AG10803 (cell line): ENCODE measurements at regions not wholly inside any gene's neighbourhood (a gene's known extent, or its start where the extent isn't known, plus 50 kb on each side); places are given as distances from the start of the nearest gene placed in this dataset.

Experiments used
- DNase-seq: peaks from one replicate; pipeline ENCODE4 v3.0.0; 2010; ENCODE audit warnings: low read depth
- H3K4me3 ChIP-seq: 2 replicates; pipeline ENCODE4 v1.5.1; 2011; ENCODE audit warnings: mild to moderate bottlenecking, low read length, control low read depth
- TF ChIP-seq, protein P1 (sequence below): conservative IDR thresholded peaks from 2 replicates; pipeline ENCODE4 v1.5.1; 2011; ENCODE audit warnings: mild to moderate bottlenecking, low read length, control low read depth, inconsistent platforms

DNA sequence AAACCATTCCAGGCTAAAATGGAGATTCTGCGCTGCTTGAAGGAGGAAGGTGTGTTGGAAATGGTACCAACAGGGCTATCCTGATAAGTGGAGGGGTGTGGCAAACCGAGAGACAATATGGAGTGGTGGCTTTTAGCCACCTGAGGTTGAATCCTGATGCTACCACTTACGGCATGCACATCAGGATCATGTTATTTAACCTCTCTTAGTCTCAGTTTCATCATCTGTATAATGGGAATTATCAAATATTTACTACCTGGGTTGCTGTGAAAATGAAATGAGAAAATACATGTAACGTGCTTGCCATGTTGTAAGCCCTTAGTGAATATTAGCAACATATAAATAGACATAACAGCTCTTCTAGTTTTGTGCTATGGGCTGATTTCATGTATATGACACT lies 117.1 kb downstream of the TBX19 start:
- no peak for DNase-seq
- TF ChIP-seq, protein P1, sequence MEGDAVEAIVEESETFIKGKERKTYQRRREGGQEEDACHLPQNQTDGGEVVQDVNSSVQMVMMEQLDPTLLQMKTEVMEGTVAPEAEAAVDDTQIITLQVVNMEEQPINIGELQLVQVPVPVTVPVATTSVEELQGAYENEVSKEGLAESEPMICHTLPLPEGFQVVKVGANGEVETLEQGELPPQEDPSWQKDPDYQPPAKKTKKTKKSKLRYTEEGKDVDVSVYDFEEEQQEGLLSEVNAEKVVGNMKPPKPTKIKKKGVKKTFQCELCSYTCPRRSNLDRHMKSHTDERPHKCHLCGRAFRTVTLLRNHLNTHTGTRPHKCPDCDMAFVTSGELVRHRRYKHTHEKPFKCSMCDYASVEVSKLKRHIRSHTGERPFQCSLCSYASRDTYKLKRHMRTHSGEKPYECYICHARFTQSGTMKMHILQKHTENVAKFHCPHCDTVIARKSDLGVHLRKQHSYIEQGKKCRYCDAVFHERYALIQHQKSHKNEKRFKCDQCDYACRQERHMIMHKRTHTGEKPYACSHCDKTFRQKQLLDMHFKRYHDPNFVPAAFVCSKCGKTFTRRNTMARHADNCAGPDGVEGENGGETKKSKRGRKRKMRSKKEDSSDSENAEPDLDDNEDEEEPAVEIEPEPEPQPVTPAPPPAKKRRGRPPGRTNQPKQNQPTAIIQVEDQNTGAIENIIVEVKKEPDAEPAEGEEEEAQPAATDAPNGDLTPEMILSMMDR, result no peak
- H3K4me3 ChIP-seq, result no peak overlapping the region

DNA sequence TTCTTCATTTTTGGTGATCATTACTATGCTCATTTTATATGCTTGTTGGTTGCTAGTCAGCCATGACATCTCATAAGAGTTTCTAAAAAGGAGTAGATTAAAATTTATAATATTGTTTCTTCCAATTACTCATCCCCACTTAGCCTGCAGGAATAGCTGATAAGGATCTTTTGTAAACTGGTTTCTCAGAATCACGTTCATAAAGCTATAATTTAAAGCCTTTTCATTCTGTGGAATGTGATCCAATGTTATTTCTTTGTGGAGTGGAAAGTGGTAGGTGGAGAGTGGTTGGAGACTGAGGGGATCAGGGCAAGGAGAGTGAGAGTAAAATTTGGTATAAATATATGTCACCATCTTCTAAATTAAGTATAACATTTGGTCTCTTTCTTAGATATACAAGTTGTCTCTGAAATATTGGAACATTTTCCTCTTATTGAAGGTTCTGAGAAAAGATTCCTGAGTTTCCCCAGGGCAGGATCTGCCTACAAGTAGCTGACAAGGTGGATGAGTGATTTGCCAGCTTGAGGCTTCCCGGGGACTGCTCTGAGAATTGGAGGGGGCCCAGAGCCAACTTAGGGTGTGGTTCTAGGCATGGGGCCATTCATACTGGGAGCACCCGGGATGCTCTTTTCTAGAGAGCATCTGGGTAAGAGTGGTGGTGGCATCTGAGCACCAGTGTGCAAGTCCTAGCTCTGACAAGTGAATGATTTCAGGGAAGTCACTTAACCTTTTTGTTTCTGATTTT lies 116.4 kb downstream of the TBX19 start:
- no peak overlapping the region for H3K4me3 ChIP-seq
- TF ChIP-seq, protein P1, result no peak
- DNase-seq, result no peak

DNA sequence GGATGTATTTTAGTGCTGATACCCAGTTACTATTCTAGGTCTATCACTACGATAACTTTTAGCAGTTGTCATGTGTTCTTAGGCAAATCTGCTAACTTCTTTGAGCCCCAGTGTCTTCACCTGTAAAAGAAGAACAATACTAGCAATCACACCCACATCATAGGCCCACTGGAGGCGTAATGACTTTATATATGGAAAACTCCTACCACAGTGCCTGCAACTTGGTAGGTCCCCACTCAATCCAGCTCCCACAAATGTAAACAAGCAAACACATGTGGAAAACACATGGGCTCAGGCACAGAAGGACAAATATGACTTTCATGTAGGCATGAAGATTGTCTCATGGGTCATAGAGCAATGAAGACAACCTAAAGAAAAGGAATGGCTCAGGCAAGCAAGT lies 115.8 kb downstream of the TBX19 start:
- H3K4me3 ChIP-seq, result no peak overlapping the region
- TF ChIP-seq, protein P1, result no peak
- no peak for DNase-seq

DNA sequence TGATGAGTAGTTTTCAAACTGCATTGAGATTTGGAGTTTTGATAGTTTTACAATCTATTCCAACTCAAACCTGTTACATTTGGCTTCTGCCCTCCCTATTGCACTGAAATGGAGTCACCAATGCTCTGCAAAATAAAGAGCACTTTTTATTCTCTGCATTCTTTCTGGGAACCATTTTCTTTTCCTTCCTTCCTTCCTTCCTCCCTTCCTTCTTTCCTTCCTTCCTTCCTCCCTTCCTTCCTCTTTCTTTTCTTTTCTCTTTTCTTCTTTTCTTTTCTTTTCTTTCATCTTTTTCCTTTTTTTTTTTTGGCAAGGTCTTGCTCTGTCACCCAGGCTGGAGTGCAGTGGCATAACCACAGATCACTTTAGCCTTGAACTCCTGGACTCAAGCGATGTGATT lies 114.2 kb downstream of the TBX19 start:
- no peak for DNase-seq
- H3K4me3 ChIP-seq, result no peak overlapping the region
- TF ChIP-seq, protein P1, result no peak

DNA sequence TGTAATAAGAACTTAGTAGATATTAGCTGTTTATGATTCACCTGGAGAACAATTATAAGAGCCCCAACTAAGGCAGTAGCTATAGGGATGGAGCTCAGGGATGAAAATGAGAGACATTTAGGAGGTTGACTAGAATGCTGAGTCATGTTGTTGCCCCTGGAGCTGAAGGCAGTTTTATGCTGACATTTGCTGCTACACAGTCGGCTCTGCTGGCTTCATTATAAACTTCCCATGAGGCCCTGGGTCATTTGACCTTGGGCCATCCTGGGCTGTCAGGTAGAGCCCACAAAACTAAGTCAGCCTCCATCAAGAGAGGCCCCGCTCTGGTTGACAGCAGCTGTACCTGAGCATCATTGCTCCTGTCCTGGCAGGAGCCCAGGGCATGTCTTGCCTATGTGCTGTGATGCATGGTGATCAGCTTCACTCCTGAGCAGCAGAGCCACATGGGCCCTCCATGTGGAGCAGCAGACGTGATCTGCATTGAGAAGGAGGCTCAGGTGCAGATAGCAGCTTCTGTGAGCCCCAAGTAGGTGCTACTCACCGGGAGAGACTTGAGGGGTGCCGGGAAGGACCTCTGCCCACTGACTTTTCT lies 112.4 kb downstream of the TBX19 start:
- TF ChIP-seq, protein P1, result no peak
- DNase-seq, result no peak
- no peak overlapping the region for H3K4me3 ChIP-seq

DNA sequence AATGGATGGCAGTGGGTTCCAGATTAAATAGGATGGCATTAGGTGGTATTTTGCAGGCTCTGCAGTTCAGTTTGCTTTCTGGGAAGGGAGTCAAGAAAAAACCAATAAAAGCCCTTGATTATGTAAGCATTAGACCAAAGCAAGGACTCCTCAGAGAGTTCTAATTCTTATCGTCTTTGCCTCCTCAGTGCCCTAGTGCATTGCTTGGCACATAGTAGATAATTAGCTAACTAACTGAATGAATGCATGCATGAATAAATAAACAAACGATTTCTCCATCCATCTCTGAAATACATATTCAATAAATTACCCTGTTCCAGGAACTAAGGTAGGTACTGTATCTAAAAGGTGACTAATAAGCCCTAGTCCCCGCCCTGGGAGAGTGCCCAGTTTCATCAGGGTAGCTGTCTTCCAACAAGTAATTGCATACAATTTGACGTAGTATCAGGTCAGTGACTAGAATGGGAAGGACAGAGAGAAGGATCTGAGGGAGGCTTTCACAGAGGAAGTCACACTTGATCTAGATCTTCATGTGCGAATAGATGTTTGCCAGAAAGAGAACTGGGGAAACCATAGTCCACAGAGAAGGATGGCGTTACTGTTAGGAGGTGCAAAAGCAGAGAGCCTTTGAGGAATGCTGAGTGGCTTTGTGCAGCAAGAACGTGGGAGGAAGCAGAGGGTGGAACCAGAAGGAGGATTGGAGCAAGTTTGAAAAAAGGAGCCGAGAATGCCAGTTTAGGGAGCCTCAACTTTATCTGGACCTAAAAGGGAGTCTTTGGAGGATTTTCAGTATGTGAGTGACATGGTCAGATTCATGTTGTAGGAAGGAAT lies 111.4 kb downstream of the TBX19 start:
- no peak for DNase-seq
- H3K4me3 ChIP-seq, result no peak overlapping the region
- TF ChIP-seq, protein P1, result no peak

DNA sequence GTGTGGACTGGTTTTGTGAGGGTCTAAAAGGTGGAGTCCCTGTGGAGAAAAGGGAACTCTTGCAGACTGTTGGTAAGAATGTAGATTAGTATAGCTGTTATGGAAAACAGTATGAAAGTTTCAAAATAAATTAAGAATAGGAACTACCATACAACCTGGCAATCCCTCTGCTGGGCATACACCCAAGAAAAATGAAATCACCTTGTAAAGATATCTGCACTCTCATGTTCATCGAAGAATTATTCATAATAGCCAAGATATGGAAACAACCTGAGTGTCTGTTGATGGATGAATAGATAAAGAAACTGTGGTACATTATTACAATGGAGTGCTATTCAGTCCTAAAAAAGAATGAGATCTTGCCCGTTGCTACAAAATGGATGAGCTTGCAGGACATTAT lies 109.6 kb downstream of the TBX19 start:
- H3K4me3 ChIP-seq, result no peak overlapping the region

More for the DNA sequence above, 109.6 kb downstream of the TBX19 start:
- no peak for DNase-seq
- TF ChIP-seq, protein P1, result no peak
